Upper lobe of left lung (tissue), 6 donors: ENCODE measurements at regions not wholly inside any gene's neighbourhood (a gene's known extent, or its start where the extent isn't known, plus 50 kb on each side); places are given as distances from the start of the nearest gene placed in this dataset.
"Not testable (repeated sequence)": the region's sequence is repeated elsewhere in the genome, so short reads cannot be mapped to it uniquely, and the experiment has no call there.

Source experiments
- ATAC-seq, 2 donors: fragments of 200-7000 bp; cut with Tn5 transposase; one replicate each; pipeline ENCODE4 v1.9.1; 2022; ENCODE audit warnings: mild to moderate bottlenecking in 2 of 2, moderate library complexity in 2 of 2; ENCODE audit not compliant: low FRiP score in 2 of 2
- DNase-seq, 2 donors: peaks; one replicate each; pipeline ENCODE4 v3.0.0-alpha.2; 2019 to 2020
- H3K27ac ChIP-seq, 4 donors: fragments of 200-600 bp; sonication (generic); one replicate each; pipeline ENCODE4 v1.5.1; 2016 to 2019
- H3K27me3 ChIP-seq, 4 donors: fragments of 200-600 bp; sonication (generic); one replicate each; pipeline ENCODE4 v1.5.1; 2017 to 2019
- H3K36me3 ChIP-seq, 4 donors: fragments of 200-600 bp; sonication (generic); one replicate each; pipeline ENCODE4 v1.5.1; 2016 to 2019
- H3K4me1 ChIP-seq, 4 donors: fragments of 200-600 bp; sonication (generic); one replicate each; pipeline ENCODE4 v1.5.1; 2018 to 2019
- H3K4me3 ChIP-seq, 4 donors: fragments of 200-600 bp; sonication (generic); one replicate each; pipeline ENCODE4 v1.5.1; 2017 to 2019; ENCODE audit warnings: mild to moderate bottlenecking in 2 of 4, moderate library complexity in 1 of 4
- H3K9me3 ChIP-seq, 4 donors: fragments of 200-600 bp; sonication (generic); one replicate each; pipeline ENCODE4 v1.5.1; 2018 to 2019
- EP300 ChIP-seq, 4 donors: sonication (generic); formaldehyde crosslinking; IDR thresholded peaks; one replicate each; pipeline ENCODE4 v1.5.1; 2017; ENCODE audit warnings: antibody characterized with exemption in 4 of 4, control low read depth in 2 of 4
- POLR2A ChIP-seq, 4 donors: fragments of 450-650 bp; IDR thresholded peaks; one replicate each; pipeline ENCODE4 v1.5.1; 2016 to 2017; ENCODE audit warnings: antibody characterized with exemption in 4 of 4, mild to moderate bottlenecking in 2 of 4
- POLR2AphosphoS5 ChIP-seq, 2 donors: sonication (generic); formaldehyde crosslinking; IDR thresholded peaks; one replicate each; pipeline ENCODE4 v1.5.1; 2017; ENCODE audit warnings: antibody characterized with exemption in 2 of 2
- WGBS, 2 donors: methylation state at CpG; one replicate each; pipeline ENCODE4 v1.1.5; 2017 to 2018; 5-methylcytosine and 5-hydroxymethylcytosine counted together
- TF ChIP-seq, protein P1 (sequence below), 6 experiments: fragments of 450-650 bp in 4 of 6; fragments of 200-600 bp in 2 of 6; sonication (generic) in 2 of 6; IDR thresholded peaks; one replicate each; pipeline ENCODE4 v1.5.1; 2016 to 2019; ENCODE audit warnings: antibody characterized with exemption in 6 of 6
- donor health status: DM: no; HTN: no; CAD: no; lungs with moderate emphysema.
- donor health status: DM: no; HTN: yes; CAD: no; lungs with severe emphysema.

DNA sequence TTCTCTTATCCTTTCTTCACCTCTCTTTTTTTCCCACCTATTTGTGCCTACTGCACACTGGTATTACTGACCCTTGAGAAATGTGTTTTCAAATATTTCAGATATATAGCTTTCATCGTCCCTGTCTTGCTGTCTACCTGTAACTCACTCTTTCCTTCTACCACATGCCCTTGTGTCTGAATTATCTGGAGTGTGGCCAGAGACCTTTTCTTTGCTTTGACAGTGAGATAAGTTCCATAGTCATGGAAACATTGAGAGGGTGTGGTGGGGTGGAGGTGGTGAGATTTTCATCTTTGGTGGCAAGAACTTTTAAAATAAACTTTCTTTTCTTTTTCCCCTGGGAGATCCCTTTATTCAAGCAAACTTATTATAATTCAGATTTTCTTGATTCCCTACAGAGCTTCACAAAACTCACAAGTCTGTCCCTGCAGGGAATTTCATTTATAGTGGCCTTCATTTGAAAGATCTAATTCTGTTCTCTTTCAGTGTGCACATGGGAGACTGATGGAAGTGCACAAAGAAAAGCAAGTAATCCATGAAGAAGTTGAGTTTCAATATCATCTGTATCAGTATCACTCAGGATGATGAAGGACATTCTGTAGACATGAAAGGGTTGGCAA, 95.7 kb downstream of the SH2D1A start:
- TF ChIP-seq EP300 (IDR thresholded peaks at IDR 0.05) (no peak), POLR2A (IDR thresholded peaks at IDR 0.05) (no peak), POLR2AphosphoS5 (IDR thresholded peaks at IDR 0.05) (no peak)
- TF ChIP-seq, protein P1, sequence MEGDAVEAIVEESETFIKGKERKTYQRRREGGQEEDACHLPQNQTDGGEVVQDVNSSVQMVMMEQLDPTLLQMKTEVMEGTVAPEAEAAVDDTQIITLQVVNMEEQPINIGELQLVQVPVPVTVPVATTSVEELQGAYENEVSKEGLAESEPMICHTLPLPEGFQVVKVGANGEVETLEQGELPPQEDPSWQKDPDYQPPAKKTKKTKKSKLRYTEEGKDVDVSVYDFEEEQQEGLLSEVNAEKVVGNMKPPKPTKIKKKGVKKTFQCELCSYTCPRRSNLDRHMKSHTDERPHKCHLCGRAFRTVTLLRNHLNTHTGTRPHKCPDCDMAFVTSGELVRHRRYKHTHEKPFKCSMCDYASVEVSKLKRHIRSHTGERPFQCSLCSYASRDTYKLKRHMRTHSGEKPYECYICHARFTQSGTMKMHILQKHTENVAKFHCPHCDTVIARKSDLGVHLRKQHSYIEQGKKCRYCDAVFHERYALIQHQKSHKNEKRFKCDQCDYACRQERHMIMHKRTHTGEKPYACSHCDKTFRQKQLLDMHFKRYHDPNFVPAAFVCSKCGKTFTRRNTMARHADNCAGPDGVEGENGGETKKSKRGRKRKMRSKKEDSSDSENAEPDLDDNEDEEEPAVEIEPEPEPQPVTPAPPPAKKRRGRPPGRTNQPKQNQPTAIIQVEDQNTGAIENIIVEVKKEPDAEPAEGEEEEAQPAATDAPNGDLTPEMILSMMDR (IDR thresholded peaks at IDR 0.05), result no peak
- no peaks in the 10 kb centered on the region for H3K4me1 ChIP-seq
- H3K9me3 ChIP-seq, result no peaks in the 10 kb centered on the region
- H3K36me3 ChIP-seq, result no peaks in the 10 kb centered on the region
- 82 to 86% methylated on average over 1 of the region's 1 CpG for WGBS, 2 donors
- H3K4me3 ChIP-seq, result no peak overlapping the region
- DNase-seq (no peak), ATAC-seq (no peak)
- H3K27me3 ChIP-seq, result no peaks in the 10 kb centered on the region
- no peak overlapping the region for H3K27ac ChIP-seq

DNA sequence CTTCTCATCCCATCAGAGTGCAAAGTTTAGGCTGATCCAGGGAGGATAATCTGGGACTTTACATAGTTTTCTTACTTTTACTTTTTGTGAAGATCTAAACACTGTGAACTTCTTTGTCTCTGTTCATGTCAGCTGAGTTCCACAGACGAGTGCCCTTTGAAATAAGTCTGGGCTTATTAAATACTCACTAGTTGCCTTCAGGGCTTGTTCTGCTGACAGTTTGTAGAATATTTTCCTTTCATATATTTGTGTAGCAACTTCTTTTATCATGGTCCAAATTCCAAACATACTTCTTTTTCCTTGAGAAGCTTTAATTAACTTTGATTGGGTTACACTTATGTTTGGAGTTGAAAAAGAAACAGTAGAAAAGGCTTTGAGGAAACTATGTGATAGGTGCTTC, 109.6 kb downstream of the SH2D1A start:
- H3K27me3 ChIP-seq, result no peaks in the 10 kb centered on the region
- no peak overlapping the region for H3K4me3 ChIP-seq
- no peaks in the 10 kb centered on the region for H3K36me3 ChIP-seq
- H3K27ac ChIP-seq, result no peak overlapping the region
- ATAC-seq (no peak), DNase-seq (no peak)
- TF ChIP-seq POLR2A (IDR thresholded peaks at IDR 0.05), result no peak
- no peak for TF ChIP-seq POLR2AphosphoS5 (IDR thresholded peaks at IDR 0.05)
- TF ChIP-seq, protein P1 (IDR thresholded peaks at IDR 0.05), result no peak
- TF ChIP-seq EP300 (IDR thresholded peaks at IDR 0.05), result no peak
- H3K4me1 ChIP-seq, result no peaks in the 10 kb centered on the region
- 28 to 30% methylated on average over 1 of the region's 1 CpG for WGBS, 2 donors
- H3K9me3 ChIP-seq, result no peaks in the 10 kb centered on the region

DNA sequence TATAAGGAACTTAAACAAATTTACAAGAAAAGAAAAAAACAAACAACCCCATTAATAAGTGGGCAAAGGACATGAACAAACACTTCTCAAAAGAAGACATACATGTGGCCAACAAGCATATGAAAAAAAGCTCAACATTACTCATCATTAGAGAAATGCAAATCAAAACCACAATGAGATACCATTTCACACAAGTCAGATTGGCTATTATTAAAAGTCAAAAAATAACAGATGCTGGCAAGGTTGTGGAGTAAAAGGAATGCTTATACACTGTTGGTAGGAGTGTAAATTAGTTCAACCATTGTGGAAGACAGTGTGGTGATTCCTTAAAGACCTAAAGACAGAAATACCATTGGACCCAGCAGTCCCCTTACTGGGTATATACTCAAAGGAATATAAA, 113.5 kb downstream of the SH2D1A start:
- H3K4me1 ChIP-seq, H3K9me3 ChIP-seq, H3K27me3 ChIP-seq, H3K27ac ChIP-seq, ATAC-seq, H3K4me3 ChIP-seq, DNase-seq, H3K36me3 ChIP-seq: not testable (repeated sequence)

DNA sequence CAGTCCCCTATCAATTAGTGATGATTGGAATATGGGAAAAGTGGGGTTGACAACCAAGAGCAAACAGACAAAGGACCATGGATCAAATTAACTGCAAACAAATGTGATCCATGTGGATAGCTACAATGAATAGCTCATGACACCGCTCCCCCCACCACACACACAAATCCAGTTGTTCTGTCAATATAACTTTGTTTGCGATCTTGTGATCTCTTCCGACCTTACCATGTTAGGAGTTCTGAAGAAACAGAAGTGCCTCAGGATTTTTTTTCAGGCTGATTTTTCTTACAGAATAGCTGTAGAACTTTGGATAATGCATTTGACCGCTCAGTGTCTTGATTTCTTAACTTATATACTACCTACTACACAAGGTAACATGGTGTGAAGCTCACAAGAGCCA, 116.6 kb downstream of the SH2D1A start:
- DNase-seq, result no peak

DNA sequence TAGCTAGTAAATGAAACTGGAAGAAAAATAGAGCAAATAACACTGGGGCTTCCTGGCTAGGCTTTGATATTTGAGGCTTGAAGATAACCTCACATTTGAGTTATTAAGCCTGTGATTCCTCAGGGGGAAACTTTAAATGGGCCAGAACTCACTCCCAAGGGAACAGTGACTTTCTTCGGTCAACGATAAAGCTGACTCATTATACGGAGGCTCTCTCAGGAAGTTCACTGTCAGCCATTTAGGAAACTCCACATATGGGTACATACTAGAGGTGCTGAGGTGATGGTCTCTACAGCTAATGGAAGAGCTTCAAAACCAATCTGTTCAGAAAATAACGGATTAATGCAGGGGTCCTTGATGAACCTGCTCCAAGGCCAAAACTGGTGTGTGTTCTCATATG, 120.8 kb downstream of the SH2D1A start:
- H3K36me3 ChIP-seq, result no peaks in the 10 kb centered on the region
- no peak for DNase-seq
- no peak for ATAC-seq
- H3K4me1 ChIP-seq, result no peaks in the 10 kb centered on the region
- no peaks in the 10 kb centered on the region for H3K27me3 ChIP-seq
- H3K9me3 ChIP-seq, result no peaks in the 10 kb centered on the region
- no peak overlapping the region for H3K27ac ChIP-seq
- TF ChIP-seq, protein P1 (IDR thresholded peaks at IDR 0.05), result no peak
- TF ChIP-seq POLR2A (IDR thresholded peaks at IDR 0.05) (no peak), EP300 (IDR thresholded peaks at IDR 0.05) (no peak), POLR2AphosphoS5 (IDR thresholded peaks at IDR 0.05) (no peak)
- H3K4me3 ChIP-seq, result no peak overlapping the region
- 76 to 93% methylated on average over 4 of the region's 4 CpGs for WGBS, 2 donors

More for the DNA sequence above, 116.6 kb downstream of the SH2D1A start:
- TF ChIP-seq, protein P1 (IDR thresholded peaks at IDR 0.05), result no peak
- TF ChIP-seq POLR2A (IDR thresholded peaks at IDR 0.05) (no peak), EP300 (IDR thresholded peaks at IDR 0.05) (no peak), POLR2AphosphoS5 (IDR thresholded peaks at IDR 0.05) (no peak)
- no peaks in the 10 kb centered on the region for H3K9me3 ChIP-seq
- no peak for ATAC-seq
- no peaks in the 10 kb centered on the region for H3K4me1 ChIP-seq
- no peaks in the 10 kb centered on the region for H3K36me3 ChIP-seq
- H3K27me3 ChIP-seq, result no peaks in the 10 kb centered on the region
- no peak overlapping the region for H3K4me3 ChIP-seq
- 80 to 91% methylated on average over 4 of the region's 4 CpGs for WGBS, 2 donors
- no peak overlapping the region for H3K27ac ChIP-seq
